Urothelium cell line (cell line): ENCODE measurements at regions not wholly inside any gene's neighbourhood (a gene's known extent, or its start where the extent isn't known, plus 50 kb on each side); places are given as distances from the start of the nearest gene placed in this dataset.
A peak's percentile ranks its signal among the peaks of the same experiment; 100 is the strongest.

Source experiments
- DNase-seq: peaks from one replicate; pipeline ENCODE4 v3.0.0; 2011; ENCODE audit warnings: low spot score, mixed read lengths
- FAIRE-seq: peaks from 2 replicates; lab custom pipeline; 2011; peaks lifted over from hg19 to GRCh38; lab: Jason Lieb, UNC

DNA sequence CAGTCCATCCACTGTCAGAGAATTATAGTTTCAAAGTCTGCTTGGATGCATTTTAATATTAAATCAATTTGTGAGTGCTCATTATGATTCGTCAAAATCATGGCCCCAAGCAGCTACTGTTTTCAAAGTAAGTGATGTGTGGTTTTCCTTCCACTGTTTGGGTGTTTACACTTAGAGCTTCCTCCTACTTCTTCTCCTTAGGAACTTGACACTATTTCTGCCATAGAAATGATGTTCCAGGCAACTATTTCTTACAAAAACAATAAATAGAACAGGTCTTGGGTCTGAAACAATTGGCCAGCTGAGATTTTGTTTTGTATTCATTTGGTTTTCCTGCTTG lies 132.8 kb upstream of the RAI14 start:
- no peak for FAIRE-seq
- DNase-seq = no peak

DNA sequence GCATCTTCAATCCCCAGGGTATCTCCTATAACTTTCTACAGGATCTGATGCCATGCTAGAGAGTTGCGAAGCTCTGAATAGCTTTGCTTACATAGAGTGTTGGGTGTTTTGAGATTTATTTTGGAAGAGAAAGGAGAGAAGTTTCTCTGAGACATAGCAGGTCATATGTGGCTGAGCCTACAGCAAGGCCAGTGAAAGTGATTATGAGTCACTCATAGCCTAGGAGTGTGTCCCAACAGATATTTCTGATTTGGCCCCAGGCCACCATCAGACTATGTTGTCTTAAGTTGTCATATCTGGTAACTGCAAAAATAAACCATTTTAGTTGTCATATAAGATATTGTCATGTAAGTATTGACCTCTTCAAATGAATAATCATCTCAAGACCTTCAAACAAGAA lies 132.0 kb upstream of the RAI14 start:
- FAIRE-seq = no peak
- DNase-seq = no peak

DNA sequence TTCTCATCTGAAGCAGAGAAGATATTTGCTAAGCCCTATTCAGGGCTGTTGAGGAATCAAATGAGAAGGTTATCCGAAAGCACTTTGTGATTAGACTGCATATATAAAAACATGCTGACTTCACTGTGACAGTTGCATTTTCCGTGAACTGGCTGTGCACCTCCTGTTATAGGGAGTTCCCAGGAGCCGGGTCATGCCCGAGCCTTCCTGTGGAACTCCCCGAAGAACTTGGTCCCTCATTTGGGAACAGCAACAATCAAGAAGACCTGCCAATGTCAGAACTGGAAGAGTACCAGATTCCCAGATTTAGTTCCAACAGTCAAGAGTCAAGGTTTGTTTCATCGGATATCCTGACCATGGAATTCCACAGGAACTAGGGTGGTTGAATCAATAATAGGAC lies 130.4 kb upstream of the RAI14 start:
- no peak for FAIRE-seq

DNA sequence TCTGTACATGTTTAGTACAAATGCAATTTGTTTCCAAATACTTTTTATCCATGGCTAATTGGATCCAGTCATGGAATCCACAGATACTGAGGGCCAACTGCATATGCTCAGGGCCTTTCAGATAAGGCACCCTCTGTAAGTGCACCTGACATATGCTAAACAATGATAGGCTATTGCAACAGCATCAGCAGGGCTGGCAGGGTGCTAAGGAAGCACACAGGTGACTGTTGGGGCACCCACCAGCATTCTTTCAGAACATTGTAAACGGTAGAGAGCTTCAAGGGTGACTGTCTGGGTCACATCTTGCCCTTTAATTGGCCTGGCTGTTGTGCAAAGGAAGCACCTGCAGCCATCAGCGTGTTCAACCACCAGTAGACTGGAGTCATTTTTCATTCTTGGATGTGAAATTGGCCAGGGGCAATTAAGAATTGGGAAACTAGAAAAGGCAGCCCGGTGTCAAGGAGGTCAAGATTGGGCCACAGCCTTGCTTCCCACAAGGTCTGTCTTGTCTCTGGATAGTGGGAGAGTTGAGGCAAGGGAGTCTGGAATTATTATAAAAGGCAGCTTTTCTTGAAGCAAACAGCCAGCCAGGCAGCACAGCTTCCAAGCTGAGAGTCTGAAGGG lies 129.3 kb upstream of the RAI14 start:
- no peak for FAIRE-seq

More for the DNA sequence above, 130.4 kb upstream of the RAI14 start:
- no peak for DNase-seq

DNA sequence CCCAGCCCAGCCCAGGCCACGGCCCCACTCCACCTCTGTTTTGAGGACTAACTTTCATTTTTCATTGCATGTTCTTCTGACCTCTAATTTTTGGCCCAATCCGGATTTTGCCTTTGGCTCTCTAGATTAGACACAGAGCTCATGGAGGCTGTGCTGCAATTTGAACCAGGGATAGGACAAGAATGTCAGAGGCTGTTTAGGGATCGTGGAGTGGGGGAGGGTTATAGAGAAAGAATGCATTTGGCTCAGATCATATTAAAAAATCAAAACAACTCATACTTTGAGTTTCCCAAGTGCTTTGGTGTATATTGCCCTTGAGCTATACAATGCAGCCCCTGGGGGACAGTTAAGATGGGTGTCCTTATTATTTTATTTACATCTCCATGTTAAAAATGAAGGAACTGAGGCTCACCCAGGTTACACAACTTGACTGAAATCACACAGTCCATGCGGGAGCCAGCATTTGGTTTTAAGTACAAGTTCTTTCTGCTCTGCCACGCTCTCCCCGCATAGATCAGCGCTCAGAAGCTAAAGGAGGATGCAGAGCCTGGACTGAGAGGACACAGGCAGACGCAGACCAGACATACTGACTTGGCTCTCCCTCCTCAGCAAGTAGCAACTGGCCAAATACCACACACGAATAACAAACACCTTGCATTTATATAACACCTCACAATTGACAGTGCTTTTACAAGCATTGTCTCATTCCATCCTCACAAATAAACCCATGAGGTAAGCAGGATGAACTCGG lies 126.4 kb upstream of the RAI14 start:
- FAIRE-seq (no peak), DNase-seq (no peak)

More for the DNA sequence above, 129.3 kb upstream of the RAI14 start:
- DNase-seq = no peak

DNA sequence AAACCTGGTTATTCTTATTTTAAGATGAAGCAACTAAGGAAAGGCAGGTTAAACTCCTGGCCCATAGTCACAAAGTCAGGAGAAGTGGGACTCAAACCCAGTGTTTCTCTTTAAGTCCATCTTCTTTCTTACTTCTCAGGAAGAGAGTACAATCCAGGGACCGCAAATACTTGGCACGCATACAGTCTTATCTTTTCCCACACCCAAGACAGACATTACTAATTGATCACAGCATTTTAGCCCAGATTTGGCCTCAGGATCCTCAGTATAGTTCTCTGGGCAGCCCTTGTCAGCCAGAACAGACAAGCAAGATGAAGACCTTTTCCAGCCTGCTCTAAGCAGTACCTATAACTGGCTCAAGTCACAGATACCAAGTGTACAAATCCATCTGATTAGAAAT lies 125.5 kb upstream of the RAI14 start:
- DNase-seq (peak; percentile 60), FAIRE-seq (no peak)

DNA sequence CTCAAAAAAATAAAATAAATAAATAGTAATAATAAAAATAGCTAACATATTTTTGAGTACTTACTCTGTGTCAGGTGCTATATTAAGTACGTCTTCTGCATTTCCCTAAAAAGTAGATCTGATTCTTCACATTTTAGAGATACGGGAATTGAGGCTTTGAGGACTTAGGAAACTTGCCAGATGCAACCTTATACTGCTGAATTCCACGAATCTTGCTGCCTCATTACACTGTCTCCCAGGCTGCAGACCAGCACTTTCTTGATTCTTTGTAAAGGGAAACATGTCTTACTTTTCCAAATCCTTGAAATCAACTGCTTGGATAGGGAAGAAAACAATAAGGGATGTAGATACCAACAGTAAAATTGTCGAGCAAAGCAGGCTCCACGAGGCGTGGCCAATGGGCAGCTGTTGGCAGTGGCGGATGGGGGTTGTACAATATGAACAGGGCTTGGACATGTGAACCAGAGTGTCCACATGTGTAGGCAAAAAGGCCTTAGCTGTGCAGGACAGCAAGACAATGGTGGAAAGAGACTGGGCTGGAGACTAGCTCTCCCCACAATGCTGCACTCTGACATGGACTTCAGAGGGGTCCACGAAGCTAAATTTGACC lies 124.3 kb upstream of the RAI14 start:
- DNase-seq (no peak), FAIRE-seq (peak; percentile 55)

DNA sequence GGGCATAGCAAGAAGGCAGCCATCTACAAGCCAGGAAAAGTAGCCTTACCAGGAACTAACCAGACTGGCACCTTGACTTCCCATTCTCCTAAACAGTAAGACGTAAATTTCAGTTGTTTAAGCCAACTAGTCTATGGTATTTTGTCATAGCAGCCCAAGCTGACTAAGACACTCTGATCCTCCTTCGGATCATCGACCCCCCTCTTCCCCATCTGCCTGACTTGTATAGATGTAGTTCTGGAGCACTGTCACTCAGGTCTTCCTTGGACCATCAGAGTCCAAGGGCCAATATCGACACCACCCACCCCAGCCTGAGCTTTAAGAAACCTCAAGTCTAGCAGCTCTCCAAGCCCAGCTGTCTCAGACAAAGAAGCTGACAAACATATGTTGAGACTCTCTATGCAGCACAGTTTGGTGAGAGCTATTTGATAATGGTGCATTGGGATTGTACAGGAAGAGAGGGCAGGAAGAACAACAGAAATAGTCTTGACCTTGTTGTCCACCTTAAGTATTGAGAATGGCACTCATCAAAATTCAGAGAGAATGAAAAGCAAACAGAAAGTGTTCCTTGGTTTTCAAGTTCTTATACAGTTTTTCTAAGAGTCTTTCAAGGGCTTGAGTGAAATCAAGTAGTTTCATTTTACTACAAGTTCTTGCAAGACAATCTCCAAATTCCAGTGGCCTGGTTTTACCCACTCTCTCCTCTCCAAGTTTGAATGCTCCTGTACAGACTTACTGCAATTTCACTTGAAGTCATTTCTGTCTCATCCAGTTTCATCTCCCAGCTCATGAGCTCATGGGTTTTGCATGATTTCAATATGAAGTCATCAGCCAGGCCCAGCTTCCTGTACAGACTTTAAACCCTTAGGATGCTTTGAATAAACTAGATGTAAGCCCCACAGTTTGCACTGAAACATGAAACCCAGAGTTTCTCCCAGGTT lies 122.3 kb upstream of the RAI14 start:
- DNase-seq (peak; percentile 48), FAIRE-seq (no peak)

DNA sequence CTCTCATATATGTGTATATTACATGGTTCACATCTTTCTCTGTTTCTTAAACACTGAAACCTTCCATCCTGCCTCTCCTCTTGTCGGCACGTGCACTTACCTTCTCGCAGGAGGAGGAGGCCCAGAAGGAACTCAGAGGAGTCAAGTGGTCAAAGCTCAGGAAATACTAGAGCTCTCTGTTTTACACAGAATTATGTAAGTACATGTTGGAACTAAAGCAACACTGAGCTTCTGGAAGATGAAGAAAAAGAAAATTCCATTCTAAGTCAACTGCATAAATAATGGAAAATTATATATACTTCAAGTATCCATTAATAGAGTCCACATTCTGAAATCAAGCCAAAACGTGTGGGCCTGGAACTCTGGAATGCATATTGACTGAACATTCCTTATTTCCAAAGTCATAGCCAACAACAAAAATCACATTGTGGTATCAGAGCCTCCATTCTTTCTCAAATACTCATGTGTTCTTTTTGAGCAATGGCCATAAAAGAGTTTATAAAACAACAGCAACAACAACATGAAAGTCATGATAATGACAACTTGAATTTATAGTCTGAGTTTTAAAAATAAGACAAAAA lies 121.5 kb upstream of the RAI14 start:
- DNase-seq (peak; percentile 52), FAIRE-seq (no peak)

DNA sequence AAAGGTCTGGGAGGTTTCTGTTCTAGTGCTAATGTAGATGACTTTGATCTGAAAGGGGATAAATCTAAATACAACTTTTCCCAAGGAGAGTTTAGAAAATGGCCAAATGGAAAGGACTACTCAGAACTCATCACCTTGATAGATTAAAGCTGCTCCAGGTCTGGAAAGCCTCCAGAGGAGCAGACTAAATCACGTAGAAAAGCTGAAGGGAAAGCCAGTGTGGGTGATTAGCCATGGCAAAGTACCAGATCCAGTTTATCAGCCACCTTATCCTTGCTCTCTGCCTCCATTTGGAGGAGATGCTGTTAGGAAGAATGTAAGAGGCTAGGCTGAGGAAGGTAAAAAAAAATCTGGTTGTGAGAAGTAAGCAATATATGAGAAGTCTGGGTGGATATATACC lies 120.7 kb upstream of the RAI14 start:
- DNase-seq = no peak
- no peak for FAIRE-seq

DNA sequence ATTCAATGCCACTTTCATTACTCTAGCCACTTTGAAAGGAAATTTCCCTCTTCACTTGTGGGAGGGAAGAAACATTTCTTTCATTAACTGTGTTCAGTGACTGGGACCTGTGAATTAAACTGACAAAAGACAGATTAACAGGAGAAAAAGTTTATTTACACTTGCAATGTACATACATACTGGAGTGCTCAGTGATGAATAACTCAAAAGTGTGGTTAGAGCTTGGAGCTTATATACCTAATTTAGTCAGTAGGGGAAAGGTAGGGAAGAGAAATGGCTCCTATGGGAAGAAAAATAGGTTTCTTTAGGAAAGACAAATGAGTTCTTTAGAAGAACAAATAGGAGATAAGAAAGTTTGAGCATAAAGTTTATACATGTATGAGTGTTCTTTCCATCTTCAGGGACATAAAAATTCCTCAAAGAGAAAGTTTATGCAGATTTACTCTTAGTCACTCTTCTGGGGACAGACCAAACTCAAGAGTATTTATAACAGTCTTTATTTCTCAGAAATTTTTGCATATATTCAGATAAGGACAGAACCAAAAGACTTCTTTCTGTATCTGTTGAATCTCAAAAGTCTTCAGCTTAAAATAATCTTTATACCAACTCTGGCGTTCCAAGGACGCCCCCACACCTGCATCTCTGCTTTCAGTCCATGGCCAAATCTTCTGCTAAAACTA lies 120.0 kb upstream of the RAI14 start:
- FAIRE-seq (no peak), DNase-seq (no peak)

DNA sequence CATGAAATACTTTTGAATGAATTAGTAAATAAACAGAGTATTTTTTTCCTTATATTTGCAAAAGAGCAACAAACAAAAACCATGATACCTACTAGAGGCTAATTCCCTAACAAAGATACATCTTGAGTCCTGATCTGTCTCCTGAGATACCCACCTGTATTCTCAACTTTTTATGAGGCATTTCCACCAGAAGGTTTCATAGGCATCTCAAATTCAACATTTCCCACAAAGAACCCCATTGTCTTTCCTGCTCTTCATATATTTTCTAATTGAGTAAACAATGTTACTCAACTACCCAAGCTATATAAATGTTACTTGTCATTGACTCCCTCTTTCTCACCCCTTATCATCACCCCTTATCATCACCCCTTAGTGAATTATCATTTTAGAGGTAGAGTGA lies 119.4 kb upstream of the RAI14 start:
- no peak for DNase-seq
- no peak for FAIRE-seq

DNA sequence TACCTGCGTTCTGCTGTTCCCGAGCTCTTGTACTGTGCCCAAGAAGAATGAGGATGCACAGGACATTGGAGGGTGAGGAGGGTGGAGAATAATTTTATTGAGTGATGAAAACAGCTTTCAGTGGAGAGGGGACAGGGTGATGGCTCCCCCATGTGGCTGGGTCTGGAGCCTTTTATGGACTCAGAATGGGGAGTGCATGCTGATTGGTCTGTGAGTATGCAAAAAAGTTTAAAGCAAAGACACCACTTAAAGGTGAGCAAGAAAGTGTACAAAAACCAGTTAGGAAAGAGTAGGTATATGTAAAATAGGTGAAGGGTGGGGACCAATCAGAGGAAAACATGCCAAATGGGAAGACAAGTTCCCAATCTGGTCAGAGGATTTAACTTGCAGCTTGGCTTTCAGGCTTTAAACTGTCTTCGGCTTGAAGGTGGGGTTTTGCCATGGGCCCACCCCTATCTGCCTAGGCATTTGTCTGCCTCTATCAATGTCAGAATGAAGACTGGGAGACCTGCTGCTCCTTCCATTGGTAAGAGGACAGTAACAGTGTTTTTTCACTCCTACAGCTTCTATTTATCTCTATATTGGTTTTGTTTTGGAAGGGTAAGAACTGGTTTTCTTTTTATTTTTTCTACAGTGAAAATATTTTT lies 118.0 kb upstream of the RAI14 start:
- FAIRE-seq (peak; percentile 27), DNase-seq (no peak)

DNA sequence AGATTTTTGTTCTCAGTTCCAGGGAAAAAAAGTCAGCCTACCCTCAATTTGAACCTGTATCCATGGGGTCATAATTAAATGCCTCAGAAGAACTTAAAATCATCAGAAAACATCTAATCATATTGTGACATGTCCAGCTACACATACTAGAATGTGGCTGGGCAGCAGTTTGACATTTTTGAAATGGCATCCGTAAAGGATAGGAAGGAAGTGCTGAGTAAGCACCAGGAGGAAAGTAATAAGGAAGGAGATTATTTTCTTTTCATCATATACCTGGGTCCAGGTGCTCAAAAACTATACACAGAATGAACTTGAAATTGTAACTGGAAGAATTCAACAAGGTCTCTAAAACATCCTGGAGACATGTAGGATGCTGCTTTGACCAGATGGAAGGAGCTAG lies 116.9 kb upstream of the RAI14 start:
- DNase-seq = no peak
- FAIRE-seq = no peak

DNA sequence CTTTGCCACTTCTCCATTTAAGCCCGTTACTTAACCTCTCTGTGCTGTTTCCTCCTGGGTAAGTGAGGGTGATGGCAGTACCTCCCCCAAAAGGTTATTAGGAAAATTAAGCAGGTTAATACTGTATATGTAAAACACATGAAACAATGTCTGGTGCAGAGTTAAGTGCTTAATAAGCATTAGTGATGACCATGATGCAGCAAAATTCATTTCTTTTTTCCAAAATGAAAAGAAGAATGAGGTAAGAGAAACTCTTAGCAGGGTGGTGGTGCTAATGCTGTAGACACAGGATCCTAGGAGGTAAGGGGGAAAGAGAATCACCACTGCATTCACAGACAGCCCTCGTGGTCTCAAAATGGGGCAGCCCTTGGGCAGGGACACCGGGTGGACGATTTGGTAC lies 115.1 kb upstream of the RAI14 start:
- FAIRE-seq (no peak), DNase-seq (no peak)

DNA sequence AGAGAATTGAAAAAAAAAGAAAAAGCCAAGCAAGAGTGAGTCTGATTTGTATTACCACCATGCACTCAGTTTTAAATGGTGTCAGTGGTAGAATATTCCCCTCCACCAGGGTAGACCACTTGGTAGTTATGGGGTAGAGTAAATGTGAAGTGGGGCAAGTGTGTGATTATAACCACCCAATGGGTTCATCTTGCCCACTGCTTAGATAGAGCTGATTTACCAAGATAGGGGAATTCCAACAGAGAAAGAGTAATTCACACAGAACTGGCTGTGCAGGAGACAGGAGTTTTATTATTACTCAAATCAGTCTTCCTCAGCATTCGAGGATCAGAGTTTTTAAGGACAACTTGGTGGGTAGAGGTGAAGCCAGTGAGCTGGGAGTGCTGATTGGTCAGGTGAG lies 113.3 kb upstream of the RAI14 start:
- no peak for FAIRE-seq
- no peak for DNase-seq

DNA sequence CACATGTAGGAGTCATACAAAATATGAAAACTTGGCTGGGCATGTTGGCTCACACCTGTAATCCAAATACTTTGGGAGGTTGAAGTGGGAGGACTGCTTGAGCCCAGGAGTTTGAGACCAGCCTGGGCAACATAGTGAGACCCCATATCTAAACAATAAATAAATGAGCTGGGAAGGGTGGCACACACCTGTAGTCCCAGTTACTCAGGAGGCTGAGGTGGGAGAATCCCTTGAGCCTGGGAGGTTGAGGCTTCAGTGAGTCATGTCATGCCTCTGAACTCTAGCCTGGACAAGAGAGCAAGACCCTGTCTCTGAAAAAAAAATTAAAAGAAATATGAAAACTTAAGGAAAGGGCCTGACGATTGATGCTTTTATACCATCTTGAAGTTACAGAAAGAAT lies 112.4 kb upstream of the RAI14 start:
- FAIRE-seq = no peak
- DNase-seq = no peak

DNA sequence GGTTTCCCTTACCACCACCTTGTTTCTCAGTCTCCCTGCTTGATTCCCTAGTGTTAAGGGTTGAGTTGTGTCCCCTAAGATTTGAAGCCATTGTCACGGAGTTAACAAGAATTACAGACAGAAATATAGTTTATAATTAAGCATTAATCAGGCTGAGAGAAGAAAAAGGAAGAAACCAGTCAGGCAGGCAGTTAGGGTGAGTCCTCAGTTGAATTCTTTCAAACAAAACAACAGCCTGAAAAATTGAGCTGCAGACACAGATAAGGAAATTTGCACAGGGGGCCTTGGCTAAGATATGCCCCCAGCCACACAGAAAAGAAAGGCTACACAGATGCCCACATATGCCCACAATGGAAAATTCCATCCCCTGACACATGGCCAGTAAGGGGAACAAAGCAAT lies 111.7 kb upstream of the RAI14 start:
- DNase-seq (no peak), FAIRE-seq (no peak)

DNA sequence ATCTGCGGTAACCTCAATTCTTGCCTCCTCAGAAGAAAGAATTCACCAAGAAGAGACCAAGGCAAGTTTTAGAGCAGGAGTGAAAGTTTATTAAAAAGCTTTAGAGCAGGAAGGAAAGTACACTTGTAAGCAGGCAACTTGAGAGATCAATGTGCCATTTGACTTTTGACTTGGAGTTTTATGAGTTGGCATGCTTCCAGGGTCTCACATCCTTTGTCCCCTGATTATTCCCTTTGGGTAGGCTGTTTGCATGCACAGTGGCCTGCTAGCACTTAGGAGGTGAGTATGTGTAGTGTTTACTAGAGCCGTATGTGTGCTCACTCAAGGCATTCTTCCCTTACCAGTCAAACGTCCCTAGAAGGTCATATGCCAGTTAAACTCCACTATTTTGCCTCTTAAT lies 111.0 kb upstream of the RAI14 start:
- FAIRE-seq (no peak), DNase-seq (no peak)

DNA sequence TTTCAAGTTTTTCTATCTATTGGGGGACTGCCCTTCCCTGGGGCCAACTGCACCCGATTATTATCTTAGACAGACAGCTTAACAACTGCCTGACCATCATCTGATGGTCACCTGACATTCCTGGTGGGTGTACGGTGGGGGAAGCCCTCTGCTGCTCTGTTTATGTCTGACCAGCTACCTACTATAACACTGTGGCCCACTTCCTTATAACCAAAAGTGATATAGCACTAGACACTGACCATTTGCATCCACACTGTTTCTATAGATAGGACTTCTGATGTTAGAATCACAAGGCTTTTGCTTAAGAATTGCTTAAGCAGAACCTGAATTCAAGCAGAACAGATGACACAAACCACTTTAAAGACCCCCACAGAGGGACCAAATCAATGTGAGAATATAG lies 110.5 kb upstream of the RAI14 start:
- no peak for FAIRE-seq
- DNase-seq = no peak
